H1 (cell line): ENCODE measurements at regions not wholly inside any gene's neighbourhood (a gene's known extent, or its start where the extent isn't known, plus 50 kb on each side); places are given as distances from the start of the nearest gene placed in this dataset.

ENCODE experiments used
- CTCF ChIA-PET: fragments of 300-600 bp; sonication (Branson Sonifier 250); formaldehyde crosslinking; loops from one replicate; lab custom pipeline; 2021; ENCODE audit not compliant: partially characterized antibody; lab: Charles Lee
- POLR2A ChIA-PET: fragments of 300-600 bp; sonication (Branson Sonifier 250); formaldehyde crosslinking; loops from one replicate; lab custom pipeline; 2021; ENCODE audit warnings: inconsistent platforms; ENCODE audit not compliant: partially characterized antibody; lab: Charles Lee
- DNase-seq, 2 experiments: peaks; one replicate each; pipeline versions ENCODE4 v3.0.0 to v3.0.0-alpha.2; 2010 to 2022; ENCODE audit warnings: low spot score in 2 of 2, low read depth in 1 of 2, mixed read lengths in 1 of 2
- FAIRE-seq: peaks from 2 replicates; lab custom pipeline; 2011; peaks lifted over from hg19 to GRCh38; lab: Jason Lieb, UNC
- H2AFZ ChIP-seq: 2 replicates; pipeline ENCODE4 v1.8.1; 2012; ENCODE audit warnings: low read length, inconsistent platforms
- H2AK5ac ChIP-seq: 2 replicates; pipeline ENCODE4 v1.6.1; 2013; ENCODE audit warnings: low read depth, low read length
- H2BK120ac ChIP-seq: replicated peaks from 2 replicates; pipeline ENCODE3; 2013; ENCODE audit warnings: low read depth, low read length, inconsistent platforms
- H2BK12ac ChIP-seq: 2 replicates; pipeline ENCODE4 v1.6.1; 2013; ENCODE audit warnings: low read depth, low read length
- H2BK15ac ChIP-seq: 2 replicates; pipeline ENCODE4 v1.6.1; 2013; ENCODE audit warnings: low read length
- H2BK20ac ChIP-seq: 2 replicates; pipeline ENCODE4 v1.6.1; 2013; ENCODE audit warnings: low read length
- H2BK5ac ChIP-seq: 2 replicates; pipeline ENCODE4 v1.6.1; 2013; ENCODE audit warnings: low read depth, low read length
- H3K14ac ChIP-seq: 2 replicates; pipeline ENCODE4 v1.6.1; 2013; ENCODE audit warnings: inconsistent platforms; ENCODE audit not compliant: insufficient read length
- H3K18ac ChIP-seq: 2 replicates; pipeline ENCODE4 v1.6.1; 2013; ENCODE audit warnings: low read length; ENCODE audit errors: extremely low read depth
- H3K23ac ChIP-seq: 2 replicates; pipeline ENCODE4 v1.6.1; 2013; ENCODE audit warnings: inconsistent platforms; ENCODE audit not compliant: insufficient read length
- H3K23me2 ChIP-seq: 2 replicates; pipeline ENCODE4 v1.6.1; 2013; ENCODE audit warnings: low read depth, low read length
- H3K27ac ChIP-seq: 2 replicates; pipeline ENCODE4 v1.6.1; 2011; ENCODE audit warnings: low read depth, low read length, inconsistent platforms
- H3K27me3 ChIP-seq, 4 experiments: replicated peaks in 1 of 4; 1 replicate in 1 of 4; 2 replicates in 3 of 4; pipeline versions ENCODE4 v1.6.1 to v1.8.1; 2011 to 2013; ENCODE audit warnings: low read length in 3 of 4, mild to moderate bottlenecking in 3 of 4, inconsistent platforms in 2 of 4, mixed read lengths in 2 of 4, moderate library complexity in 1 of 4; ENCODE audit not compliant: control insufficient read depth in 3 of 4, insufficient read depth in 3 of 4; ENCODE audit errors: extremely low read depth in 1 of 4
- H3K36me3 ChIP-seq, 4 experiments: 2 replicates each; pipeline versions ENCODE4 v1.6.1 to v1.8.1; 2011 to 2013; ENCODE audit warnings: mild to moderate bottlenecking in 4 of 4, low read length in 3 of 4, moderate library complexity in 2 of 4, control low read depth in 1 of 4, inconsistent platforms in 1 of 4; ENCODE audit not compliant: insufficient read depth in 4 of 4, control insufficient read depth in 2 of 4
- H3K4ac ChIP-seq: replicated peaks from 2 replicates; pipeline ENCODE3; 2013; ENCODE audit warnings: low read length, low read depth, mixed read lengths, inconsistent platforms; ENCODE audit not compliant: insufficient read length
- H3K4me1 ChIP-seq, 4 experiments: replicated peaks in 1 of 4; 1 replicate in 1 of 4; 2 replicates in 3 of 4; pipeline versions ENCODE4 v1.6.1 to v1.8.1; 2011 to 2013; ENCODE audit warnings: low read length in 3 of 4, inconsistent platforms in 2 of 4, mixed read lengths in 1 of 4; ENCODE audit not compliant: insufficient read depth in 4 of 4, control insufficient read depth in 3 of 4
- H3K4me2 ChIP-seq, 2 experiments: 2 replicates each; pipeline versions ENCODE4 v1.6.1 to v1.8.1; 2011 to 2013; ENCODE audit warnings: low read depth in 2 of 2, low read length in 2 of 2, control low read depth in 1 of 2, inconsistent platforms in 1 of 2, mild to moderate bottlenecking in 1 of 2; ENCODE audit not compliant: insufficient read depth in 1 of 2
- H3K4me3 ChIP-seq, 4 experiments: fragments of 200-600, 300-600 bp in 1 of 4; sonication (generic), shearing (Covaris generic), sonication (Bioruptor Twin) in 1 of 4; 2 replicates each; pipeline versions ENCODE4 v1.5.1 to v1.8.1; 2011 to 2016; ENCODE audit warnings: low read length in 4 of 4, low read depth in 3 of 4, control low read depth in 2 of 4, inconsistent platforms in 2 of 4, mild to moderate bottlenecking in 2 of 4, mixed read lengths in 1 of 4, moderate library complexity in 1 of 4; ENCODE audit not compliant: insufficient read depth in 2 of 4; ENCODE audit errors: extremely low read depth in 1 of 4
- H3K56ac ChIP-seq: replicated peaks from 2 replicates; pipeline ENCODE3; 2013; ENCODE audit warnings: low read depth, mild to moderate bottlenecking, mixed read lengths, low read length, inconsistent platforms; ENCODE audit not compliant: insufficient read length
- H3K79me1 ChIP-seq: 2 replicates; pipeline ENCODE4 v1.6.1; 2013; ENCODE audit warnings: low read depth, low read length, control low read depth
- H3K79me2 ChIP-seq, 2 experiments: 2 replicates each; pipeline versions ENCODE4 v1.6.1 to v1.8.1; 2012 to 2013; ENCODE audit warnings: low read length in 2 of 2, mild to moderate bottlenecking in 2 of 2, inconsistent platforms in 1 of 2; ENCODE audit not compliant: insufficient read depth in 2 of 2, control insufficient read depth in 1 of 2
- H3K9ac ChIP-seq, 4 experiments: replicated peaks in 1 of 4; 1 replicate in 1 of 4; 2 replicates in 3 of 4; pipeline versions ENCODE4 v1.6.1 to v1.8.1; 2011 to 2013; ENCODE audit warnings: low read depth in 3 of 4, low read length in 3 of 4, control low read depth in 2 of 4, mild to moderate bottlenecking in 2 of 4, moderate library complexity in 2 of 4, inconsistent platforms in 1 of 4; ENCODE audit errors: extremely low read depth in 1 of 4
- H3K9me3 ChIP-seq, 2 experiments: 2 replicates each; pipeline versions ENCODE4 v1.6.1 to v1.8.1; 2012 to 2013; ENCODE audit warnings: mild to moderate bottlenecking in 2 of 2, moderate library complexity in 2 of 2, control low read depth in 1 of 2, inconsistent platforms in 1 of 2, low read depth in 1 of 2, low read length in 1 of 2, mixed read lengths in 1 of 2; ENCODE audit not compliant: insufficient read depth in 2 of 2
- H4K20me1 ChIP-seq, 2 experiments: replicated peaks in 1 of 2; 2 replicates each; pipeline versions ENCODE3 to v1.8.1; 2011 to 2013; ENCODE audit warnings: inconsistent platforms in 2 of 2, low read length in 2 of 2, mild to moderate bottlenecking in 1 of 2; ENCODE audit not compliant: insufficient read depth in 2 of 2, control insufficient read depth in 1 of 2
- H4K5ac ChIP-seq: 2 replicates; pipeline ENCODE4 v1.6.1; 2013; ENCODE audit warnings: low read length, low read depth, mixed read lengths, inconsistent platforms; ENCODE audit not compliant: insufficient read length
- H4K8ac ChIP-seq: 2 replicates; pipeline ENCODE4 v1.8.0; 2013; ENCODE audit warnings: mild to moderate bottlenecking, moderate library complexity, low read length, inconsistent platforms; ENCODE audit not compliant: insufficient read depth; ENCODE audit errors: extremely low read depth
- H4K91ac ChIP-seq: replicated peaks from 2 replicates; pipeline ENCODE3; 2013; ENCODE audit warnings: low read length, mixed read lengths, inconsistent platforms; ENCODE audit not compliant: insufficient read length
- CEBPB ChIP-seq: IDR thresholded peaks from 2 replicates; pipeline ENCODE4 v1.6.1; 2012; ENCODE audit warnings: low read depth, low read length
- EZH2 ChIP-seq: fragments of 200-600 bp; sonication (generic); IDR thresholded peaks from 2 replicates; pipeline ENCODE4 v1.7.1; 2012; ENCODE audit warnings: low read depth, mild to moderate bottlenecking, moderate library complexity, low read length, inconsistent platforms; ENCODE audit not compliant: severe bottlenecking
- KDM1A ChIP-seq: fragments of 200-600, 300-600 bp; sonication (generic); IDR thresholded peaks from 2 replicates; pipeline ENCODE4 v1.7.1; 2016; ENCODE audit warnings: mild to moderate bottlenecking, low read length, borderline replicate concordance
- RNF2 ChIP-seq: fragments of 200-900, 300-1000 bp; sonication (generic); IDR thresholded peaks from 2 replicates; pipeline ENCODE4 v1.7.1; 2016; ENCODE audit warnings: borderline replicate concordance, low read depth, mild to moderate bottlenecking, antibody characterized with exemption, low read length; ENCODE audit not compliant: poor library complexity, severe bottlenecking; ENCODE audit errors: missing control alignments
- SIX5 ChIP-seq: IDR thresholded peaks from 2 replicates; pipeline ENCODE4 v1.6.1; 2011; ENCODE audit warnings: mild to moderate bottlenecking, low read depth, low read length
- SP1 ChIP-seq: IDR thresholded peaks from 2 replicates; pipeline ENCODE4 v1.6.1; 2011; ENCODE audit warnings: low read depth, low read length
- SUZ12 ChIP-seq: fragments of 200-600 bp; sonication (generic); IDR thresholded peaks from 2 replicates; pipeline ENCODE4 v1.6.1; 2012; ENCODE audit warnings: mild to moderate bottlenecking, inconsistent platforms, low read length, moderate library complexity, mixed read lengths
- TEAD4 ChIP-seq: IDR thresholded peaks from 2 replicates; pipeline ENCODE4 v1.6.1; 2012; ENCODE audit warnings: low read depth, low read length, inconsistent platforms, mixed read lengths
- ZNF274 ChIP-seq: IDR thresholded peaks from 2 replicates; pipeline ENCODE4 v1.7.0; 2012; ENCODE audit warnings: low read length, borderline replicate concordance; ENCODE audit errors: extremely low read depth
- WGBS, 2 experiments: shearing (Covaris generic) in 1 of 2; methylation state at CpG; one replicate each; pipeline versions ENCODE4 v1.1.6 to v1.1.7; 2013 to 2015; ENCODE audit warnings: low lambda C conversion rate in 2 of 2, mixed read lengths in 2 of 2, inconsistent platforms in 1 of 2, low coverage in 1 of 2, missing lambda C conversion rate in 1 of 2; ENCODE audit not compliant: insufficient replicate concordance in 2 of 2, insufficient coverage in 1 of 2, insufficient read length in 1 of 2; ENCODE audit errors: extremely low coverage in 1 of 2, missing lambda C conversion rate in 1 of 2; 5-methylcytosine and 5-hydroxymethylcytosine counted together
- TF ChIP-seq, protein P1 (sequence below): IDR thresholded peaks from 2 replicates; pipeline ENCODE4 v1.6.1; 2011; ENCODE audit warnings: low read length, improper control_type of control experiment
- TF ChIP-seq, protein P2 (sequence below): IDR thresholded peaks from 2 replicates; pipeline ENCODE4 v1.6.1; 2011; ENCODE audit warnings: low read depth, mild to moderate bottlenecking, low read length; ENCODE audit not compliant: insufficient read depth
- TF ChIP-seq, protein P3 (sequence below): IDR thresholded peaks from 2 replicates; pipeline ENCODE4 v1.6.1; 2012; ENCODE audit warnings: inconsistent platforms
- TF ChIP-seq, protein P4 (sequence below): IDR thresholded peaks from 2 replicates; pipeline ENCODE4 v1.6.1; 2012; ENCODE audit warnings: inconsistent platforms

DNA sequence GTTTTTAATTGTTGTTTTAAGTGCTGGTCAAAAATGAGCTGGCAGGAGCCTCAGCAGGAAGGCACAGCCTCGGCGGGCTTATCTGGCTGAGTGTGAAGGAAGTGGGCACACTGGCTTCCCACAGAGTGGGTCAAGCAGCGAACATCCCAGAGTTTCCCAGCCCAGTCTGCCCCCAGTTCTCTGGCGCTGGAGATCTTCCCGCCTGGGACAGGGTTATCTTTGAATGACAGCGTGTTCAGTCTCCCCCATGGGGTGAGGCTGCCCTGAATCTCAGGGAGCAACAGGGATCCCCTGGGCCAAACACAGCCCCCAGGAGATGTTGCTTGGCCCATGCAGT is 122.2 kb upstream of the PTPN1 start:
- no peak overlapping the region for H2AFZ ChIP-seq
- H3K4me3 ChIP-seq = no peak overlapping the region
- no peak for DNase-seq
- H3K27ac ChIP-seq = no peak overlapping the region
- FAIRE-seq = no peak
- H3K36me3 ChIP-seq = no peaks in the 10 kb centered on the region
- no peak overlapping the region for H4K5ac ChIP-seq
- no peaks in the 10 kb centered on the region for H3K79me2 ChIP-seq
- no peak overlapping the region for H3K9ac ChIP-seq
- no peak overlapping the region for H2BK20ac ChIP-seq
- no peak overlapping the region for H2BK12ac ChIP-seq
- no peak overlapping the region for H3K56ac ChIP-seq
- WGBS, 2 experiments = 78% methylated on average over 6 of the region's 6 CpGs; no CpG with 5 or more reads in 1 of the 2 experiments
- no peak overlapping the region for H3K4me2 ChIP-seq
- no peaks in the 10 kb centered on the region for H3K9me3 ChIP-seq
- no peaks in the 10 kb centered on the region for H3K4me1 ChIP-seq
- no peak overlapping the region for H3K23ac ChIP-seq
- CTCF ChIA-PET = no interaction called here
- H2BK120ac ChIP-seq = no peak overlapping the region
- no peak overlapping the region for H3K14ac ChIP-seq
- no peaks in the 10 kb centered on the region for H3K27me3 ChIP-seq
- H3K4ac ChIP-seq = no peak overlapping the region
- no peak overlapping the region for H2AK5ac ChIP-seq
- H2BK15ac ChIP-seq = no peak overlapping the region
- no peak overlapping the region for H4K8ac ChIP-seq
- POLR2A ChIA-PET = no interaction called here
- H3K18ac ChIP-seq = no peak overlapping the region
- H2BK5ac ChIP-seq = no peak overlapping the region
- no peak overlapping the region for H4K91ac ChIP-seq
- no peaks in the 10 kb centered on the region for H3K23me2 ChIP-seq
- H3K79me1 ChIP-seq = no peaks in the 10 kb centered on the region
- H4K20me1 ChIP-seq = no peaks in the 10 kb centered on the region
- TF ChIP-seq TEAD4 = no peak
- TF ChIP-seq, protein P1, sequence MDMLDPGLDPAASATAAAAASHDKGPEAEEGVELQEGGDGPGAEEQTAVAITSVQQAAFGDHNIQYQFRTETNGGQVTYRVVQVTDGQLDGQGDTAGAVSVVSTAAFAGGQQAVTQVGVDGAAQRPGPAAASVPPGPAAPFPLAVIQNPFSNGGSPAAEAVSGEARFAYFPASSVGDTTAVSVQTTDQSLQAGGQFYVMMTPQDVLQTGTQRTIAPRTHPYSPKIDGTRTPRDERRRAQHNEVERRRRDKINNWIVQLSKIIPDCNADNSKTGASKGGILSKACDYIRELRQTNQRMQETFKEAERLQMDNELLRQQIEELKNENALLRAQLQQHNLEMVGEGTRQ = no peak
- no peak for TF ChIP-seq SP1
- TF ChIP-seq, protein P2, sequence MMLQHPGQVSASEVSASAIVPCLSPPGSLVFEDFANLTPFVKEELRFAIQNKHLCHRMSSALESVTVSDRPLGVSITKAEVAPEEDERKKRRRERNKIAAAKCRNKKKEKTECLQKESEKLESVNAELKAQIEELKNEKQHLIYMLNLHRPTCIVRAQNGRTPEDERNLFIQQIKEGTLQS = no peak
- no peak for TF ChIP-seq CEBPB
- TF ChIP-seq, protein P3, sequence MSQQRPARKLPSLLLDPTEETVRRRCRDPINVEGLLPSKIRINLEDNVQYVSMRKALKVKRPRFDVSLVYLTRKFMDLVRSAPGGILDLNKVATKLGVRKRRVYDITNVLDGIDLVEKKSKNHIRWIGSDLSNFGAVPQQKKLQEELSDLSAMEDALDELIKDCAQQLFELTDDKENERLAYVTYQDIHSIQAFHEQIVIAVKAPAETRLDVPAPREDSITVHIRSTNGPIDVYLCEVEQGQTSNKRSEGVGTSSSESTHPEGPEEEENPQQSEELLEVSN = no peak
- no peak for TF ChIP-seq EZH2
- no peak for TF ChIP-seq SIX5
- no peak for TF ChIP-seq KDM1A
- no peak for TF ChIP-seq RNF2
- TF ChIP-seq, protein P4, sequence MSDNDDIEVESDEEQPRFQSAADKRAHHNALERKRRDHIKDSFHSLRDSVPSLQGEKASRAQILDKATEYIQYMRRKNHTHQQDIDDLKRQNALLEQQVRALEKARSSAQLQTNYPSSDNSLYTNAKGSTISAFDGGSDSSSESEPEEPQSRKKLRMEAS = no peak
- no peak for TF ChIP-seq ZNF274
- TF ChIP-seq SUZ12 = no peak
